HG02759 (cell line): ENCODE measurements at regions not wholly inside any gene's neighbourhood (a gene's known extent, or its start where the extent isn't known, plus 50 kb on each side); places are given as distances from the start of the nearest gene placed in this dataset.
"Not testable (repeated sequence)": the region's sequence is repeated elsewhere in the genome, so short reads cannot be mapped to it uniquely, and the experiment has no call there.

ENCODE experiments used
- ATAC-seq: cut with Tn5 transposase; IDR thresholded peaks from one replicate; pipeline ENCODE4 v1.9.1; 2021; ENCODE audit warnings: mild to moderate bottlenecking, moderate library complexity; ENCODE audit not compliant: unreplicated experiment

- ATAC-seq, result no peak
These were observed 92.6 kb upstream of the MAGI3 start for GRCh38 chr1:113297749-113298148.

GRCh38 chr1:113298941-113299340 is 91.4 kb upstream of the MAGI3 start:
- no peak for ATAC-seq

- ATAC-seq, result no peak
These were observed 87.7 kb upstream of the MAGI3 start for GRCh38 chr1:113302636-113303035.

GRCh38 chr1:113303267-113303666 is 87.0 kb upstream of the MAGI3 start:
- no peak for ATAC-seq

GRCh38 chr1:113305029-113305428 is 85.3 kb upstream of the MAGI3 start:
- ATAC-seq, result not testable (repeated sequence)

GRCh38 chr1:113307771-113308445 is 82.4 kb upstream of the MAGI3 start:
- no peak for ATAC-seq

- ATAC-seq, result not testable (repeated sequence)
These were observed 77.7 kb upstream of the MAGI3 start for GRCh38 chr1:113312651-113313050.

GRCh38 chr1:113314600-113314999 is 75.7 kb upstream of the MAGI3 start:
- ATAC-seq, result no peak

GRCh38 chr1:113320272-113320671 is 70.0 kb upstream of the MAGI3 start:
- no peak for ATAC-seq

- no peak for ATAC-seq
These were observed 69.2 kb upstream of the MAGI3 start for GRCh38 chr1:113320972-113321680.

GRCh38 chr1:113321771-113322387 is 68.4 kb upstream of the MAGI3 start:
- no peak for ATAC-seq

GRCh38 chr1:113322439-113322838 is 67.9 kb upstream of the MAGI3 start:
- ATAC-seq, result no peak

GRCh38 chr1:113325022-113325421 is 65.3 kb upstream of the MAGI3 start:
- no peak for ATAC-seq

GRCh38 chr1:113326976-113327375 is 63.3 kb upstream of the MAGI3 start:
- no peak for ATAC-seq

GRCh38 chr1:113333056-113333455 is 57.3 kb upstream of the MAGI3 start:
- no peak for ATAC-seq

GRCh38 chr1:113340038-113340437 is 50.3 kb upstream of the MAGI3 start:
- no peak for ATAC-seq
